ENCODE measurements at regions not wholly inside any gene's neighbourhood (a gene's known extent, or its start where the extent isn't known, plus 50 kb on each side); places are given as distances from the start of the nearest gene placed in this dataset.
"Not testable (repeated sequence)": the region's sequence is repeated elsewhere in the genome, so short reads cannot be mapped to it uniquely, and the experiment has no call there.

GRCh38 chr17:27365329-27365945, 71.5 kb downstream of the WSB1 start:
- not testable (repeated sequence) for H3K27me3 ChIP-seq, H3K4me3 ChIP-seq, H3K27ac ChIP-seq, H3K9me3 ChIP-seq, ATAC-seq, H3K36me3 ChIP-seq
- 89 to 91% methylated on average over 5 to 10 of the region's 11 CpGs for WGBS, 2 donors (ENCODE audit: low coverage in 1 of 2)
- peaks cover 0 to 12% (median 3%) of the 10 kb centered on the region in 3 donors for H3K4me1 ChIP-seq

GRCh38 chr17:27366437-27366836, 72.5 kb downstream of the WSB1 start:
- Histone ChIP-seq H3K4me3 (no peak overlapping the region), H3K4me1 (peaks cover 0 to 12% (median 3%) of the 10 kb centered on the region in 3 donors), H3K27ac (no peak overlapping the region), H3K36me3 (no peaks in the 10 kb centered on the region), H3K9me3 (peaks cover 0 to 4% (median 0%) of the 10 kb centered on the region in 3 donors), H3K27me3 (no peaks in the 10 kb centered on the region)
- no peak for ATAC-seq
- TF ChIP-seq CTCF (IDR thresholded peaks at IDR 0.05) = no peak
- no peak for TF ChIP-seq EP300 (IDR thresholded peaks at IDR 0.05)
- no peak for TF ChIP-seq POLR2A (IDR thresholded peaks at IDR 0.05)
- no peak for TF ChIP-seq POLR2AphosphoS5 (IDR thresholded peaks at IDR 0.05)
- 85 to 93% methylated on average over 3 to 5 of the region's 5 CpGs for WGBS, 2 donors (ENCODE audit: low coverage in 1 of 2)

GRCh38 chr17:27367121-27367981, 73.4 kb downstream of the WSB1 start:
- Histone ChIP-seq H3K9me3 (peaks cover 0 to 4% (median 0%) of the 10 kb centered on the region in 3 donors), H3K27me3 (no peaks in the 10 kb centered on the region), H3K4me1 (peaks cover 0 to 12% (median 3%) of the 10 kb centered on the region in 3 donors), H3K27ac (no peak overlapping the region), H3K4me3 (no peak overlapping the region), H3K36me3 (no peaks in the 10 kb centered on the region)
- TF ChIP-seq CTCF (IDR thresholded peaks at IDR 0.05) = no peak
- no peak for TF ChIP-seq POLR2AphosphoS5 (IDR thresholded peaks at IDR 0.05)
- no peak for TF ChIP-seq POLR2A (IDR thresholded peaks at IDR 0.05)
- no peak for TF ChIP-seq EP300 (IDR thresholded peaks at IDR 0.05)
- WGBS, 2 donors (ENCODE audit: low coverage in 1 of 2) = 67 to 90% methylated on average over 4 to 8 of the region's 17 CpGs
- no peak for ATAC-seq

- Histone ChIP-seq H3K27ac (no peak overlapping the region), H3K27me3 (no peaks in the 10 kb centered on the region), H3K4me1 (peaks cover 0 to 12% (median 3%) of the 10 kb centered on the region in 3 donors), H3K9me3 (peaks cover 0 to 4% (median 0%) of the 10 kb centered on the region in 3 donors), H3K4me3 (no peak overlapping the region), H3K36me3 (no peaks in the 10 kb centered on the region)
- 85 to 94% methylated on average over 2 to 3 of the region's 4 CpGs for WGBS, 2 donors (ENCODE audit: low coverage in 1 of 2)
- no peak for ATAC-seq
- TF ChIP-seq EP300 (IDR thresholded peaks at IDR 0.05) = no peak
- no peak for TF ChIP-seq POLR2AphosphoS5 (IDR thresholded peaks at IDR 0.05)
- no peak for TF ChIP-seq CTCF (IDR thresholded peaks at IDR 0.05)
- TF ChIP-seq POLR2A (IDR thresholded peaks at IDR 0.05) = no peak
Measured at GRCh38 chr17:27368151-27368795, 74.4 kb downstream of the WSB1 start.

GRCh38 chr17:27368980-27369379, 75.1 kb downstream of the WSB1 start:
- Histone ChIP-seq H3K36me3 (no peaks in the 10 kb centered on the region), H3K27ac (no peak overlapping the region), H3K4me3 (no peak overlapping the region), H3K9me3 (peaks cover 0 to 4% (median 0%) of the 10 kb centered on the region in 3 donors), H3K27me3 (no peaks in the 10 kb centered on the region), H3K4me1 (peaks cover 0 to 5% (median 3%) of the 10 kb centered on the region in 3 donors)
- TF ChIP-seq CTCF (IDR thresholded peaks at IDR 0.05) (no peak), POLR2A (IDR thresholded peaks at IDR 0.05) (no peak), POLR2AphosphoS5 (IDR thresholded peaks at IDR 0.05) (no peak), EP300 (IDR thresholded peaks at IDR 0.05) (no peak)
- ATAC-seq = no peak
- 72 to 94% methylated on average over 3 to 4 of the region's 4 CpGs for WGBS, 2 donors (ENCODE audit: low coverage in 1 of 2)

All from gastroesophageal sphincter (tissue), 4 donors.